ENCODE measurements at regions not wholly inside any gene's neighbourhood (a gene's known extent, or its start where the extent isn't known, plus 50 kb on each side); places are given as distances from the start of the nearest gene placed in this dataset.
"Not testable (repeated sequence)": the region's sequence is repeated elsewhere in the genome, so short reads cannot be mapped to it uniquely, and the experiment has no call there.

DNA sequence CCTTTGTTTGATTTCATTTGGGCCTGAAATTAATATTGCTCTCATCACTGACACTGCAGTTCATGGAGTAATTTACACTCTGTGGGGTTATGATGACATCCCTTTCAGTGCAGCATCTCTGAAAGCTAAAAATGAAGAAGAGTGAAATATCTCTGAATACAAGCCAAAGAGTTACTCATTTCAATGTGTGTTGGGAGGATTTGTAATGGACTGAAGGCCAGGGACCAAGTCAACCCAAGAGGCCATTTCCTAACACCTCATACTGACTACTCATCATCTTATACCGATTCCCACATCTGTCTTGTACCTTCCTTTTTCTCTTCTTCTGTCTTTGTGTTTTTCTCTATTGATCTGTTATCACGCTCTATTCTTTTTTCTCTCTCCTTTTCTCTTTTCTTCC is 374.4 kb upstream of the FRG1 start:
- not testable (repeated sequence) for H3K14ac ChIP-seq (ENCODE audit: low read length in 2 of 2); DNase-seq; H3K9ac ChIP-seq (ENCODE audit: low read length); H3K4me3 ChIP-seq (ENCODE audit: insufficient read depth in 1 of 2, low read depth in 1 of 2, low read length in 2 of 2); H2BK5ac ChIP-seq (ENCODE audit: low read depth, low read length, poor library complexity, severe bottlenecking); H3K4me1 ChIP-seq (ENCODE audit: control insufficient read depth, insufficient read depth, low read depth, low read length); H3K18ac ChIP-seq (ENCODE audit: low read depth in 1 of 2, low read length in 2 of 2); H3K4me2 ChIP-seq (ENCODE audit: low read length, poor library complexity, severe bottlenecking); H3K4ac ChIP-seq (ENCODE audit: low read depth in 1 of 2, low read length in 2 of 2); H3K27ac ChIP-seq (ENCODE audit: low read length, poor library complexity, severe bottlenecking); H3K23ac ChIP-seq (ENCODE audit: low read length in 2 of 2); H4K91ac ChIP-seq (ENCODE audit: low read length); H4K8ac ChIP-seq (ENCODE audit: low read length); H2BK120ac ChIP-seq (ENCODE audit: low read depth, low read length); H2BK15ac ChIP-seq (ENCODE audit: low read depth, poor library complexity, severe bottlenecking); H3K9me3 ChIP-seq (ENCODE audit: control insufficient read depth, low read length); H2BK12ac ChIP-seq (ENCODE audit: low read length in 2 of 2); H2AFZ ChIP-seq (ENCODE audit: low read depth, low read length); H3K36me3 ChIP-seq (ENCODE audit: control insufficient read depth in 1 of 2, insufficient read depth in 2 of 2, low read depth in 1 of 2, low read length in 2 of 2); H3K27me3 ChIP-seq (ENCODE audit: control insufficient read depth in 1 of 2, insufficient read depth in 1 of 2, low read length in 2 of 2); H2AK5ac ChIP-seq (ENCODE audit: low read length, severe bottlenecking); H3K79me1 ChIP-seq (replicated peaks; ENCODE audit: low read length, poor library complexity, severe bottlenecking)
- 80% methylated on average over 2 of the region's 2 CpGs for WGBS

DNA sequence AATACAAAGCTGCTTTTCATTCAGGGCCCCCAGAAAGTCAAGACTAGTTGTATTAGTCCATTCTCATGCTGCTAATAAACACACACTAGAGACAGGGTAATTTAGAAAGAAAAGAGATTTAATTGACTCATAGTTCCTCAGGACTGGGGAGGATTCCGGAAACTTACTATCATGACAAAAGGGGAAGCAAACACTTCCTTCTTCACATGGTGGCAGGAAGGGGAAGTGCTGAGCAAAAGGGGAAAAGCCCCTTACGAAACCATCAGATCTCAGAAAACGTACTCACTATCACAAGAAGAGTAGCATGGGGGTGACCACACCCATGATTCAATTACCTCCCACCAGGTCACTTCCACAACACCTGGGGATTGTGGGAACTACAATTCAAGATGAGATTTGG is 373.8 kb upstream of the FRG1 start:
- not testable (repeated sequence) for H2BK12ac ChIP-seq (ENCODE audit: low read length in 2 of 2); H3K4me2 ChIP-seq (ENCODE audit: low read length, poor library complexity, severe bottlenecking); H2AK5ac ChIP-seq (ENCODE audit: low read length, severe bottlenecking); H3K9me3 ChIP-seq (ENCODE audit: control insufficient read depth, low read length); H2AFZ ChIP-seq (ENCODE audit: low read depth, low read length); H3K36me3 ChIP-seq (ENCODE audit: control insufficient read depth in 1 of 2, insufficient read depth in 2 of 2, low read depth in 1 of 2, low read length in 2 of 2); H3K4me3 ChIP-seq (ENCODE audit: insufficient read depth in 1 of 2, low read depth in 1 of 2, low read length in 2 of 2); H3K79me1 ChIP-seq (replicated peaks; ENCODE audit: low read length, poor library complexity, severe bottlenecking); H3K14ac ChIP-seq (ENCODE audit: low read length in 2 of 2); H3K18ac ChIP-seq (ENCODE audit: low read depth in 1 of 2, low read length in 2 of 2); H3K23ac ChIP-seq (ENCODE audit: low read length in 2 of 2); H2BK5ac ChIP-seq (ENCODE audit: low read depth, low read length, poor library complexity, severe bottlenecking); DNase-seq; H2BK120ac ChIP-seq (ENCODE audit: low read depth, low read length); H3K27ac ChIP-seq (ENCODE audit: low read length, poor library complexity, severe bottlenecking); H3K4me1 ChIP-seq (ENCODE audit: control insufficient read depth, insufficient read depth, low read depth, low read length); H2BK15ac ChIP-seq (ENCODE audit: low read depth, poor library complexity, severe bottlenecking); H4K91ac ChIP-seq (ENCODE audit: low read length); H4K8ac ChIP-seq (ENCODE audit: low read length); H3K4ac ChIP-seq (ENCODE audit: low read depth in 1 of 2, low read length in 2 of 2); H3K9ac ChIP-seq (ENCODE audit: low read length); H3K27me3 ChIP-seq (ENCODE audit: control insufficient read depth in 1 of 2, insufficient read depth in 1 of 2, low read length in 2 of 2)
- 100% methylated on average over 2 of the region's 3 CpGs for WGBS

DNA sequence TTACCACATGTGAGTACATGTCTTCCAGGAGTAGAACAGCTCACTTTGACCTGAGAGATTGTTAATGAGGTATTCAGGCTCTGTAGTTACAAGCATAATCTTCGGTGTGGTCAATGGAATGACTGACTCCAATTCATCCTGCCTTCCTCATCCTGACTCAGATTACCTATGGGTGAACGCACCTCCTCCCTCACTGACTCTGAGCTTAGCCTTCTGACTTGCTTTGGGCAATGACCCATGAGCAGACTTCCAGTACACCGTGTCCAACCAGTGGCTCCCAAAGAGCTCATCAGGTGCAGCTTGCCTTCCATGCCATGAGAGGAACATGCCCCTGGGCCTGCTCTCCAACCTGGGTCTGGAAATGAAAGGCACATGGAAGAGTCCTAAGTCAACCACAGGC is 361.0 kb upstream of the FRG1 start:
- not testable (repeated sequence) for H2BK15ac ChIP-seq (ENCODE audit: low read depth, poor library complexity, severe bottlenecking); H3K18ac ChIP-seq (ENCODE audit: low read depth in 1 of 2, low read length in 2 of 2); H3K27me3 ChIP-seq (ENCODE audit: control insufficient read depth in 1 of 2, insufficient read depth in 1 of 2, low read length in 2 of 2); DNase-seq; H3K79me1 ChIP-seq (replicated peaks; ENCODE audit: low read length, poor library complexity, severe bottlenecking); H2BK120ac ChIP-seq (ENCODE audit: low read depth, low read length); H4K8ac ChIP-seq (ENCODE audit: low read length); H3K36me3 ChIP-seq (ENCODE audit: control insufficient read depth in 1 of 2, insufficient read depth in 2 of 2, low read depth in 1 of 2, low read length in 2 of 2); H3K4me3 ChIP-seq (ENCODE audit: insufficient read depth in 1 of 2, low read depth in 1 of 2, low read length in 2 of 2); H4K91ac ChIP-seq (ENCODE audit: low read length); H3K4me1 ChIP-seq (ENCODE audit: control insufficient read depth, insufficient read depth, low read depth, low read length); H3K14ac ChIP-seq (ENCODE audit: low read length in 2 of 2); H3K9me3 ChIP-seq (ENCODE audit: control insufficient read depth, low read length); H2BK12ac ChIP-seq (ENCODE audit: low read length in 2 of 2); H3K9ac ChIP-seq (ENCODE audit: low read length); H3K27ac ChIP-seq (ENCODE audit: low read length, poor library complexity, severe bottlenecking); H3K4me2 ChIP-seq (ENCODE audit: low read length, poor library complexity, severe bottlenecking); H3K23ac ChIP-seq (ENCODE audit: low read length in 2 of 2); H2BK5ac ChIP-seq (ENCODE audit: low read depth, low read length, poor library complexity, severe bottlenecking); H3K4ac ChIP-seq (ENCODE audit: low read depth in 1 of 2, low read length in 2 of 2); H2AK5ac ChIP-seq (ENCODE audit: low read length, severe bottlenecking); H2AFZ ChIP-seq (ENCODE audit: low read depth, low read length)
- WGBS, result 93% methylated on average over 2 of the region's 3 CpGs

DNA sequence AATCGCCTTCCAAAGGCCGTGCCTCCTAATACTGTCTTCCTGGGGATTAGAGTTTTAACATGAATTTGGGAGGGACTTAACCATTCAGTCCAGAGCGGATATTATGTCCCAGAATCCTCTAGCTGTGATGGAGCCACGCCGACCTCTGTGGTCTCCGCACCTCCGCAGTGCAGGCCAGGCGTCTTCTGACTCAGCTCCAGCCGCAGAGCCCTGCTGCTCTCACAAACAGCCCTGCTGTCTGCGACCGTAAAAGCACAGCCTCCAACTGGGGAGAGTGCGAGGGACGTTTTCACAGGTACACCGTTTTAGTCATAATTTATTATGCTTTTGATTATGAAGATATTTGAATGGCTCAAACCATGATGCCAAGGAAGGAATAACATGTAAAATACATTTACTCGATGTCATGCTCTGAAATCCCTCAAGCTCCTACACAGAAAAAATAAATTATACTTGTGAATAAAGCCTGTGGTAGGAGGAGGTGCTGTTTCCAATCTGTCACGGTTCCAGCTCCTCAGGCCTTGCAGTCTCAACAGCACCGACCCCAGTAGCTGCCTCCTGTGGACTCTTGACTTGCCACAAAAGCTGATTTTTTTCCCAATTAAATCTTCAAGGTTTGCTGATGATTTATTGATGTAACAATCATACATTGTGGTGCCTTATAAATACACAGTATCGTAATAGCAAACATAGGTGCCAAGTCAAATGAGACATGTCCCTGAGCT is 353.6 kb upstream of the FRG1 start:
- not testable (repeated sequence) for H2AFZ ChIP-seq (ENCODE audit: low read depth, low read length); H2BK12ac ChIP-seq (ENCODE audit: low read length in 2 of 2); H3K9ac ChIP-seq (ENCODE audit: low read length); H3K14ac ChIP-seq (ENCODE audit: low read length in 2 of 2); H3K18ac ChIP-seq (ENCODE audit: low read depth in 1 of 2, low read length in 2 of 2); DNase-seq; H4K91ac ChIP-seq (ENCODE audit: low read length); H3K4me1 ChIP-seq (ENCODE audit: control insufficient read depth, insufficient read depth, low read depth, low read length); H2BK120ac ChIP-seq (ENCODE audit: low read depth, low read length); H2AK5ac ChIP-seq (ENCODE audit: low read length, severe bottlenecking); H3K23ac ChIP-seq (ENCODE audit: low read length in 2 of 2); H3K9me3 ChIP-seq (ENCODE audit: control insufficient read depth, low read length); H2BK15ac ChIP-seq (ENCODE audit: low read depth, poor library complexity, severe bottlenecking); H3K27ac ChIP-seq (ENCODE audit: low read length, poor library complexity, severe bottlenecking); H3K4me2 ChIP-seq (ENCODE audit: low read length, poor library complexity, severe bottlenecking); H3K36me3 ChIP-seq (ENCODE audit: control insufficient read depth in 1 of 2, insufficient read depth in 2 of 2, low read depth in 1 of 2, low read length in 2 of 2); H2BK5ac ChIP-seq (ENCODE audit: low read depth, low read length, poor library complexity, severe bottlenecking); H3K79me1 ChIP-seq (replicated peaks; ENCODE audit: low read length, poor library complexity, severe bottlenecking); H3K4me3 ChIP-seq (ENCODE audit: insufficient read depth in 1 of 2, low read depth in 1 of 2, low read length in 2 of 2); H3K4ac ChIP-seq (ENCODE audit: low read depth in 1 of 2, low read length in 2 of 2); H4K8ac ChIP-seq (ENCODE audit: low read length); H3K27me3 ChIP-seq (ENCODE audit: control insufficient read depth in 1 of 2, insufficient read depth in 1 of 2, low read length in 2 of 2)
- 89% methylated on average over 13 of the region's 18 CpGs for WGBS
